GM12873 (cell line): ENCODE measurements at regions not wholly inside any gene's neighbourhood (a gene's known extent, or its start where the extent isn't known, plus 50 kb on each side); places are given as distances from the start of the nearest gene placed in this dataset.

ENCODE experiments used
- CTCF ChIP-seq: IDR thresholded peaks from 2 replicates; pipeline ENCODE4 v1.5.1; 2012; ENCODE audit warnings: low read depth, mild to moderate bottlenecking, moderate library complexity, low read length, control low read depth; ENCODE audit not compliant: insufficient read depth; ENCODE audit errors: missing control alignments

- no peak for TF ChIP-seq CTCF
Measured at GRCh38 chr6:22821664-22822320, 252.4 kb downstream of the HDGFL1 start.

- TF ChIP-seq CTCF, result no peak
Measured at GRCh38 chr6:22825210-22825609, 255.8 kb downstream of the HDGFL1 start.

GRCh38 chr6:22826961-22827360 is 257.6 kb downstream of the HDGFL1 start:
- no peak for TF ChIP-seq CTCF

- no peak for TF ChIP-seq CTCF
Measured at GRCh38 chr6:22827760-22828159, 258.4 kb downstream of the HDGFL1 start.

- peak; percentile 59 for TF ChIP-seq CTCF
Measured at GRCh38 chr6:22828179-22829062, 259.1 kb downstream of the HDGFL1 start.

- TF ChIP-seq CTCF, result no peak
Measured at GRCh38 chr6:22829070-22829469, 259.7 kb downstream of the HDGFL1 start.

- TF ChIP-seq CTCF, result no peak
Measured at GRCh38 chr6:22830463-22830862, 261.1 kb downstream of the HDGFL1 start.
